ENCODE measurements at regions not wholly inside any gene's neighbourhood (a gene's known extent, or its start where the extent isn't known, plus 50 kb on each side); places are given as distances from the start of the nearest gene placed in this dataset.

DNA sequence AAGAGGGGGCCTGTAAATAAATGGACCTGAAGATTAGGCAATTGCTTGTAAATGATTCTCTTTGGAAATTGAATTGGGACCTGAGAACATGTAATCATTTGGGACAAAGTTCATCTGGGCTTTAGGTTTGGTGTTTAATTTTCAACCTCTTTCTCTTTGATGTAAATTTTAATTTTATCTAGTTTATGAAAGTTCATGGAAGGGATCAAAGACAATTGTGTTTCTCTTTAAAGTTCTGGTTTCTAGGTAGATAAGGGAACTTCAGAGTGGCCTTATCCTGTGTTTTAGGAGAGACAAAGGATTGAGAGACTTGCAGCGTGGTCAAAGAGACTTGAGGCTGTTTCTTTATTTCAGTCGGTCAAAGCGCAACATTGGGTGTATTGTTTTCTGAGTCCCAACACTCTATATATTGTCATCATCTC, 1108.3 kb downstream of the TBL1XR1 start (continued):
- TF ChIP-seq EZH2 (conservative IDR thresholded peaks at IDR 0.05; ENCODE audit: low read depth, low read length) (no peak), GPN1 (CRISPR knock-in tag; IDR thresholded peaks at IDR 0.05; ENCODE audit: borderline replicate concordance) (no peak), NKX3-1 (CRISPR knock-in tag; IDR thresholded peaks at IDR 0.05) (no peak), ZNF616 (CRISPR knock-in tag; IDR thresholded peaks at IDR 0.05; ENCODE audit: low read depth) (no peak), ZNF589 (CRISPR knock-in tag; conservative IDR thresholded peaks at IDR 0.05) (no peak), NCOR1 (IDR thresholded peaks at IDR 0.05; ENCODE audit: borderline replicate concordance, low read length) (peak; percentile 44; the same call in 1 of the 2 replicates), TGIF2 (CRISPR knock-in tag; IDR thresholded peaks at IDR 0.05) (no peak), ZNF747 (CRISPR knock-in tag; IDR thresholded peaks at IDR 0.05; ENCODE audit: borderline replicate concordance) (no peak), NAIF1 (CRISPR knock-in tag; IDR thresholded peaks at IDR 0.05; ENCODE audit: borderline replicate concordance) (no peak), MBNL3 (CRISPR knock-in tag; conservative IDR thresholded peaks at IDR 0.05) (no peak)
- TF ChIP-seq, protein P1, sequence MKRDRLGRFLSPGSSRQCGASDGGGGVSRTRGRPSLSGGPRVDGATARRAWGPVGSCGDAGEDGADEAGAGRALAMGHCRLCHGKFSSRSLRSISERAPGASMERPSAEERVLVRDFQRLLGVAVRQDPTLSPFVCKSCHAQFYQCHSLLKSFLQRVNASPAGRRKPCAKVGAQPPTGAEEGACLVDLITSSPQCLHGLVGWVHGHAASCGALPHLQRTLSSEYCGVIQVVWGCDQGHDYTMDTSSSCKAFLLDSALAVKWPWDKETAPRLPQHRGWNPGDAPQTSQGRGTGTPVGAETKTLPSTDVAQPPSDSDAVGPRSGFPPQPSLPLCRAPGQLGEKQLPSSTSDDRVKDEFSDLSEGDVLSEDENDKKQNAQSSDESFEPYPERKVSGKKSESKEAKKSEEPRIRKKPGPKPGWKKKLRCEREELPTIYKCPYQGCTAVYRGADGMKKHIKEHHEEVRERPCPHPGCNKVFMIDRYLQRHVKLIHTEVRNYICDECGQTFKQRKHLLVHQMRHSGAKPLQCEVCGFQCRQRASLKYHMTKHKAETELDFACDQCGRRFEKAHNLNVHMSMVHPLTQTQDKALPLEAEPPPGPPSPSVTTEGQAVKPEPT (CRISPR knock-in tag; IDR thresholded peaks at IDR 0.05; ENCODE audit: low read depth): no peak
- TF ChIP-seq, protein P2, sequence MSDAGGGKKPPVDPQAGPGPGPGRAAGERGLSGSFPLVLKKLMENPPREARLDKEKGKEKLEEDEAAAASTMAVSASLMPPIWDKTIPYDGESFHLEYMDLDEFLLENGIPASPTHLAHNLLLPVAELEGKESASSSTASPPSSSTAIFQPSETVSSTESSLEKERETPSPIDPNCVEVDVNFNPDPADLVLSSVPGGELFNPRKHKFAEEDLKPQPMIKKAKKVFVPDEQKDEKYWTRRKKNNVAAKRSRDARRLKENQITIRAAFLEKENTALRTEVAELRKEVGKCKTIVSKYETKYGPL (CRISPR knock-in tag; IDR thresholded peaks at IDR 0.05): no peak
- TF ChIP-seq, protein P3, sequence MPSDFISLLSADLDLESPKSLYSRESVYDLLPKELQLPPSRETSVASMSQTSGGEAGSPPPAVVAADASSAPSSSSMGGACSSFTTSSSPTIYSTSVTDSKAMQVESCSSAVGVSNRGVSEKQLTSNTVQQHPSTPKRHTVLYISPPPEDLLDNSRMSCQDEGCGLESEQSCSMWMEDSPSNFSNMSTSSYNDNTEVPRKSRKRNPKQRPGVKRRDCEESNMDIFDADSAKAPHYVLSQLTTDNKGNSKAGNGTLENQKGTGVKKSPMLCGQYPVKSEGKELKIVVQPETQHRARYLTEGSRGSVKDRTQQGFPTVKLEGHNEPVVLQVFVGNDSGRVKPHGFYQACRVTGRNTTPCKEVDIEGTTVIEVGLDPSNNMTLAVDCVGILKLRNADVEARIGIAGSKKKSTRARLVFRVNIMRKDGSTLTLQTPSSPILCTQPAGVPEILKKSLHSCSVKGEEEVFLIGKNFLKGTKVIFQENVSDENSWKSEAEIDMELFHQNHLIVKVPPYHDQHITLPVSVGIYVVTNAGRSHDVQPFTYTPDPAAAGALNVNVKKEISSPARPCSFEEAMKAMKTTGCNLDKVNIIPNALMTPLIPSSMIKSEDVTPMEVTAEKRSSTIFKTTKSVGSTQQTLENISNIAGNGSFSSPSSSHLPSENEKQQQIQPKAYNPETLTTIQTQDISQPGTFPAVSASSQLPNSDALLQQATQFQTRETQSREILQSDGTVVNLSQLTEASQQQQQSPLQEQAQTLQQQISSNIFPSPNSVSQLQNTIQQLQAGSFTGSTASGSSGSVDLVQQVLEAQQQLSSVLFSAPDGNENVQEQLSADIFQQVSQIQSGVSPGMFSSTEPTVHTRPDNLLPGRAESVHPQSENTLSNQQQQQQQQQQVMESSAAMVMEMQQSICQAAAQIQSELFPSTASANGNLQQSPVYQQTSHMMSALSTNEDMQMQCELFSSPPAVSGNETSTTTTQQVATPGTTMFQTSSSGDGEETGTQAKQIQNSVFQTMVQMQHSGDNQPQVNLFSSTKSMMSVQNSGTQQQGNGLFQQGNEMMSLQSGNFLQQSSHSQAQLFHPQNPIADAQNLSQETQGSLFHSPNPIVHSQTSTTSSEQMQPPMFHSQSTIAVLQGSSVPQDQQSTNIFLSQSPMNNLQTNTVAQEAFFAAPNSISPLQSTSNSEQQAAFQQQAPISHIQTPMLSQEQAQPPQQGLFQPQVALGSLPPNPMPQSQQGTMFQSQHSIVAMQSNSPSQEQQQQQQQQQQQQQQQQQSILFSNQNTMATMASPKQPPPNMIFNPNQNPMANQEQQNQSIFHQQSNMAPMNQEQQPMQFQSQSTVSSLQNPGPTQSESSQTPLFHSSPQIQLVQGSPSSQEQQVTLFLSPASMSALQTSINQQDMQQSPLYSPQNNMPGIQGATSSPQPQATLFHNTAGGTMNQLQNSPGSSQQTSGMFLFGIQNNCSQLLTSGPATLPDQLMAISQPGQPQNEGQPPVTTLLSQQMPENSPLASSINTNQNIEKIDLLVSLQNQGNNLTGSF (CRISPR knock-in tag; IDR thresholded peaks at IDR 0.05): no peak
- TF ChIP-seq, protein P4, sequence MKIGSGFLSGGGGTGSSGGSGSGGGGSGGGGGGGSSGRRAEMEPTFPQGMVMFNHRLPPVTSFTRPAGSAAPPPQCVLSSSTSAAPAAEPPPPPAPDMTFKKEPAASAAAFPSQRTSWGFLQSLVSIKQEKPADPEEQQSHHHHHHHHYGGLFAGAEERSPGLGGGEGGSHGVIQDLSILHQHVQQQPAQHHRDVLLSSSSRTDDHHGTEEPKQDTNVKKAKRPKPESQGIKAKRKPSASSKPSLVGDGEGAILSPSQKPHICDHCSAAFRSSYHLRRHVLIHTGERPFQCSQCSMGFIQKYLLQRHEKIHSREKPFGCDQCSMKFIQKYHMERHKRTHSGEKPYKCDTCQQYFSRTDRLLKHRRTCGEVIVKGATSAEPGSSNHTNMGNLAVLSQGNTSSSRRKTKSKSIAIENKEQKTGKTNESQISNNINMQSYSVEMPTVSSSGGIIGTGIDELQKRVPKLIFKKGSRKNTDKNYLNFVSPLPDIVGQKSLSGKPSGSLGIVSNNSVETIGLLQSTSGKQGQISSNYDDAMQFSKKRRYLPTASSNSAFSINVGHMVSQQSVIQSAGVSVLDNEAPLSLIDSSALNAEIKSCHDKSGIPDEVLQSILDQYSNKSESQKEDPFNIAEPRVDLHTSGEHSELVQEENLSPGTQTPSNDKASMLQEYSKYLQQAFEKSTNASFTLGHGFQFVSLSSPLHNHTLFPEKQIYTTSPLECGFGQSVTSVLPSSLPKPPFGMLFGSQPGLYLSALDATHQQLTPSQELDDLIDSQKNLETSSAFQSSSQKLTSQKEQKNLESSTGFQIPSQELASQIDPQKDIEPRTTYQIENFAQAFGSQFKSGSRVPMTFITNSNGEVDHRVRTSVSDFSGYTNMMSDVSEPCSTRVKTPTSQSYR (CRISPR knock-in tag; IDR thresholded peaks at IDR 0.05; ENCODE audit: borderline replicate concordance): no peak
- TF ChIP-seq, protein P5, sequence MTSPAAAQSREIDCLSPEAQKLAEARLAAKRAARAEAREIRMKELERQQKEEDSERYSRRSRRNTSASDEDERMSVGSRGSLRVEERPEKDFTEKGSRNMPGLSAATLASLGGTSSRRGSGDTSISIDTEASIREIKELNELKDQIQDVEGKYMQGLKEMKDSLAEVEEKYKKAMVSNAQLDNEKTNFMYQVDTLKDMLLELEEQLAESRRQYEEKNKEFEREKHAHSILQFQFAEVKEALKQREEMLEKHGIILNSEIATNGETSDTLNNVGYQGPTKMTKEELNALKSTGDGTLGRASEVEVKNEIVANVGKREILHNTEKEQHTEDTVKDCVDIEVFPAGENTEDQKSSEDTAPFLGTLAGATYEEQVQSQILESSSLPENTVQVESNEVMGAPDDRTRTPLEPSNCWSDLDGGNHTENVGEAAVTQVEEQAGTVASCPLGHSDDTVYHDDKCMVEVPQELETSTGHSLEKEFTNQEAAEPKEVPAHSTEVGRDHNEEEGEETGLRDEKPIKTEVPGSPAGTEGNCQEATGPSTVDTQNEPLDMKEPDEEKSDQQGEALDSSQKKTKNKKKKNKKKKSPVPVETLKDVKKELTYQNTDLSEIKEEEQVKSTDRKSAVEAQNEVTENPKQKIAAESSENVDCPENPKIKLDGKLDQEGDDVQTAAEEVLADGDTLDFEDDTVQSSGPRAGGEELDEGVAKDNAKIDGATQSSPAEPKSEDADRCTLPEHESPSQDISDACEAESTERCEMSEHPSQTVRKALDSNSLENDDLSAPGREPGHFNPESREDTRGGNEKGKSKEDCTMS (CRISPR knock-in tag; conservative IDR thresholded peaks at IDR 0.05): no peak
